T follicular helper cell (primary cell): ENCODE measurements at regions not wholly inside any gene's neighbourhood (a gene's known extent, or its start where the extent isn't known, plus 50 kb on each side); places are given as distances from the start of the nearest gene placed in this dataset.

Source experiments
- DNase-seq: peaks from one replicate; pipeline ENCODE4 v3.0.0-alpha.2; 2020; ENCODE audit warnings: low read depth

DNA sequence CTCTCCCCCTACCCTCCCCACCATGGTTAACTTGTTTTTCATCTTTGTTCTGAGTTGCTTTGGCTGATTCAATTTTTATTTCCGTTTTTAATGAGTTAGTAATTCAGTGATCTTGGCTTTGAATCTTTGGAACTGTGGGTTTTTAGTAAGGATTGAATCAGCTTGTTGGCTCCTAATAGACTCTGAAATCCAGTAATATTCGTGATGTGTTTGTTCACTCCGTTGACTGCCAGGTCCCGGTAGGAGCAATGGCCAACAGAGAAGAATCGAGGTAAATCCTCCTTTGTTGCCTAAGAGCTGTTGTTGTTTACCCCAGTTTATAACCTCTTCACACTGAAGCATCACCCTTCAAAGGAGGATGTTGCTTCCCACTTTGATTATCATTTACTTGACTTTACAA is 92.7 kb downstream of the PCSK1 start:
- DNase-seq = no peak

- no peak for DNase-seq
Measured at GRCh38 chr5:96339862-96340261, 93.2 kb downstream of the PCSK1 start.

DNA sequence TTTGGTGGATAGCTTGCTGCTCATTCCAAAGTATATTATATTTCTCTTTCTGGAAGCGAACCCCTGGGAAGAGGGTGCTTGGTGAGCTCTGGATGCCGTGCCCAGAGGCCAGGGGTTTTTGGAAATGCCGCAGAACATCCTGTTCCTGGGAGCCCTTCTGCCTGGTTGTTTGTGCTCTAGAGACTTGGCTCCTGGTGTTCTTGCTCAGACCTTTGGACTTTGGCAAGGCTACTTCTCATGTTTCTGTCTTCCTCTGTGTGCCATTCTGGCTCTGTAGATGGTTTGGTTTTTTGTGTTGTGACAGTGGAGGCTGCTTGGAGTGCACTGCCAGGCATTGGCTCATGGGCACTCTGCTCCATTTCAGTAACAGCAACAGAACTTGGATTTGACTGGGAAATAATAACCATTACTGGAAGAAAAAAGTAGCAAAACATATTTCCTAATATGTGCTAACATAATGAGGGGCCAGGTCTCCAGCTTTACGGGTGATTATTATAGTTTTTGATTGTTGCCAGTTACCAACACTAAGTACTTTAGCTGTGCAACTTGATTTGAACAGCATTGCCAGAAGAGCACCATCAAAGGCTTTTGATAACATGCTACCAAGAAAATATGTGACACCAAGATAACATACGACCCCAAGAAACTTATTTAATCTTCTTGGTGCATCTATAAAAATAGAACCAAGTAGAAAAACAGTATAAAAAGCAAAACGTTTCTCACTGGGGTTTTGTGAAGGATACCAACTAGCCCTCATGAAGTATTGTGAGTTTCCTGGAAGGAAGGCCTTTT is 94.2 kb downstream of the PCSK1 start:
- DNase-seq = no peak

- DNase-seq = no peak
Measured at GRCh38 chr5:96338091-96338490, 95.0 kb downstream of the PCSK1 start.

GRCh38 chr5:96337048-96337781 is 95.8 kb downstream of the PCSK1 start:
- no peak for DNase-seq

DNA sequence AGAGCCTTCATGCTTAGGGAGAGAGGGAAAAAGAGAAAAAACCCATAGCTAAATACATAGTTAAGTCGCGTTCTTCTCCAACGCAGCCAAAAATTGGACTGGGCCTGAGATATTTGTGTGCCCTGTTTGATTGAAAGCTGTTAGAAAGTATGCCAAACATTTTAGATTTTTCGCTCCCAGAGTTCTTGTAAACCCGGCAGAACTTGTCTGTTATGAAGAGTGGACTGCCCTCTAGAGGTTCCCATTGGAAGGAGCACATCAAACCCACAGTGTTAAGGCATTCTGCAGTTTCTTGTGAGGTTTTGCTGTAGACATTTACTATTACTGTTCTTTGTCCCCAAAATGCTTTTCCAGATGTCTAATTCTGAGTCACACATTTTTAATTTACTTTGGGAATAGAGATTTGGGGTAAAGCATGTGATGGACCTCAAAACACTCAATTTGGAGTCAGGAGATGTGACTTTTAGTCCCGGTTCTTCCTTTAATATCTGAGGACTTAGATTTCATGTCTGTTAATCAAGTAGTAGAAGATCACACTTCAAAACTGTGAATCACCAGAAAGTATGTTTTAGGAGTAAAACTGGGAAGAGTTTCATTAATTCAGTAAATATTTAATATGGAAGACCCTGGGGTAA is 96.6 kb downstream of the PCSK1 start:
- peak; percentile 39 for DNase-seq

GRCh38 chr5:96335873-96336272 is 97.2 kb downstream of the PCSK1 start:
- no peak for DNase-seq

- DNase-seq = no peak
Measured at GRCh38 chr5:96333391-96333790, 99.7 kb downstream of the PCSK1 start.

DNA sequence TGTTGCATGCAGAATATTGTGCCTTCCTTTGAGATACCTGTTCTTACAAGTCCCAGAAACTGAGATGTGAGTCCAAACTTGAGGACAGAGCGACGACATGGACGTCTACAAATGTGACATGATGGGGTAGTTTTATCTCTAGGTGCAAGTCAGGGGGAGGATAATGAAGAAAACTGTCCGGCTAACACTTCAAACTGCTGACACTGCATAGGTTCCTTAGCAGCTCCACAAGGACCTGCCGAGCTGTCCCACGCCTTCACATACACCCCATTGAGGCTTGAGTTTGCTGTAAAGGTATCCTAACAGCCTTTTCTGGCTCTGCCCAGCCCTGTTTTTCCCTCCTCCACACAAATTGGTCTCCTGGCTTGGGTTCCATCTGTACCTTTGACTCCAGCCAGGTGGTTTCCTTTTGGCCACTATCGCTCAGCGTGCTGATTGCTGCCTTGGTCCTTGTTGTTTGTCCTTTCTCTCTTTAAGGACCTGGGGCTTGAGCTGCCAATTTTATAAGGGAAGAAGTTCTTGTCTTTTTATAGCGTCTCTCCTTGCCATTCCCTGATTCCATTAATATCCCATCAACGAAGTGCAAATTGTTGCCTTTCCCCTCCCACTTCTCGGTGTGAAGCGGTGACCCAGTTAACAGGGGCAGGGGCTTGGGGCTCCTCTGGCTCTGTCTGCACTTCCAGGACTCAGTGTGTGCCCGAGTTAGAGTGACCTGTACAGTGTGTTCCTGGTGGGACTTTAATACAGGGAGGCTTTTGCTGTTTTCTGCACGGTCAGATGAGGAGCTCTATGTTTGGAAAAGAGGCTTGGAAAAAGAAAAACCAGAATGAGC is 100.3 kb downstream of the PCSK1 start:
- no peak for DNase-seq

- DNase-seq = no peak
Measured at GRCh38 chr5:96331681-96332361, 101.2 kb downstream of the PCSK1 start.

DNA sequence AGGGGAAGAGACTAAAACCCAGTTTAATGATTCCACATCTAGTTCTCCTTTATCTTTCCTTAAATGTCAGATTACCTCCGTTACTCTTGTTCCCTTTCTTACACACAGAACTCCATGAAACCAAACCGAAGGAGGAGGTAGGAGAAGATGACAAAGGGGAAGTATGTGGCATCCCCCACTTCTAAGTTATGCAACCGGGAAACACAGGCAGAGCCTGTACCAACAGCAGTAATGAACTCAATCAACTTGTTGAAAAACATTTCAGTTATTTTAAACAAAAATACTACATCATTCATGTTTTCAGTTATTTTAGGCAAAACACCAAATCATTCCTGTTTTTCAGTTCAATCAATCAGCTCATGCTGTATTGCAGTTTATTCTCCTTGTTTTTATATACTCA is 101.8 kb downstream of the PCSK1 start:
- no peak for DNase-seq

GRCh38 chr5:96330530-96331140 is 102.4 kb downstream of the PCSK1 start:
- no peak for DNase-seq

DNA sequence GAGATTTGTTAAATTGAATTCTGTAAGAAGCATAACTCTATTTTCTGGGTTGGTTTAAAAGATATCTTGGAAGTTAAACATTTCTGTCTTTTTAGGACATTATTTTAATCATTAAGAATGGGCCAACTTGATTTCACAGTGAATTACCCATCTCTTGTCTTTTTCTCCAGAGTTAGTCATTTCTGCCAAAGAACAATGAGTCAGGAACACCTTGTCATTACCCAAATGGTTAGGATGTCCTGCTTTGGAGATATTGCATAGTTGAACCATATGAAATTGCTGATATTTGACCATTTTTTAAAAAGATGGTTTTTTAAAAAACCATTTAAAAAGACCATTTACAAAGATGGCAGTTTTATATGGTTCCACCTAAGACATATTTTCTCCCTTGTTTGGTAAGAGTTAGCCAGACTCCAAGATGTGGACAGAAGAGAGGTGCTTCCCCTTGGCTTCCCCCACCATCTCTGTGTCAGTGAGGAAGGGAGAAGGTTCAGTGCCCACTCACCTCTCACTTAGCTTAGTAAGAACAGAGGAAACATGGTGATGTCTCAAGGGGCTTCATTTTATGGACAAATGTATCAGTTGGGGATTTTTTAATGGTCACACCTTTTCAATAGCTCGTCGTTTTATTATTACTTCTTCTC is 103.0 kb downstream of the PCSK1 start:
- no peak for DNase-seq

GRCh38 chr5:96329289-96329688 is 103.8 kb downstream of the PCSK1 start:
- DNase-seq = no peak

DNA sequence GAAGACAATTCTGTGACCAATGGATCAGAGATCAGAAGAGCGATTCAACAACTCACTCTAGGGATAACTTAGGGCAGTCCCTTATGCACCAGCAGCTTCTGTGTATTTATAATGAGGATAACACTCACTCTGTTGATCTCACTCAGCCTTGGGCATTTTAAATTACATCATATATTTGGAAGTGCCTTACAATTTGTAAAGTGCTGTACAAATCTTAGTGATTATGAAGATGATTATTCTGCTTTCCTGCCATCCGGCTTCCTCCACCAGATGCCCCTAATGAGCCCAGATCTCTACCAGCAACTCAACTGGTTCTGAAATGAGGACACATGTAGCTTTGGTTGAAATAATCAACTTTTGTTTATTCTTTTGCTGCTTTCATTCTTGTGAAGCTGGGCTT is 105.3 kb downstream of the PCSK1 start:
- DNase-seq = no peak

DNA sequence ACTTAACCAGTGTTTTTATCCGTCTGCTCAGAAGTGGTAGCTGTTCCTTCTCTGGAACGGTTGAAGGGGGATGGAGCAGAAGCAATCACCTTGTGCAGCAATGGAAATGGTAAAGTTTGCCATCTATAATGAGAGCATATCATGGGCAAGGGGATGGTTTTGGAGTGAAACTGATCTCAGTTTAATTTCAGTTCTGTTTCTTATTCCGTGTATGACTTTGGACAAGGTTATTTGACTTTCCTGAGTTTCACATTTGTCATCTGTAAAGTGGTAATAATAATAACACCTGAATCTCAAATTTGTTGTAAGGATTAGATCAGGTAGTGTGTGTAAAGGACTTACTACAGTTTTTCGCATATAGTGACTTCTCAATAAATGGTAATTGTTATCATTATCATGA is 106.1 kb downstream of the PCSK1 start:
- no peak for DNase-seq

DNA sequence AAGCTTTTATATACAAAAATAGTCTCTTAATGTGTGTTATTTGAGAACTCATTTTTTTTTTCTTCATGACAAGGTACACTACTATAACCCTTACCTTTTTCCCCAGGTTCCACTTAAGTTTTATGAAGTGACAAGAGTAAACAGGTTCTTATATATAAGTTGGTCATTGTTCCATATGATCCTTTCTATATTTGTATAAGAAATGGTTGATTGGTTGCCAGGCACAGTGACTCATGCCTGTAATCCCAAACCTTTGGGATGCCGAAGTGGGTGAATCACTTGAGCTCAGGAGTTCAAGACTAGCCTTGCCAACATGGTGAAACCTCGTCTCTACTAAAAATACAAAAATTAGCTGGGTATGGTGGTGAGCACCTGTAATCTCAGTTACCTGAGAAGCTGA is 108.3 kb downstream of the PCSK1 start:
- no peak for DNase-seq

DNA sequence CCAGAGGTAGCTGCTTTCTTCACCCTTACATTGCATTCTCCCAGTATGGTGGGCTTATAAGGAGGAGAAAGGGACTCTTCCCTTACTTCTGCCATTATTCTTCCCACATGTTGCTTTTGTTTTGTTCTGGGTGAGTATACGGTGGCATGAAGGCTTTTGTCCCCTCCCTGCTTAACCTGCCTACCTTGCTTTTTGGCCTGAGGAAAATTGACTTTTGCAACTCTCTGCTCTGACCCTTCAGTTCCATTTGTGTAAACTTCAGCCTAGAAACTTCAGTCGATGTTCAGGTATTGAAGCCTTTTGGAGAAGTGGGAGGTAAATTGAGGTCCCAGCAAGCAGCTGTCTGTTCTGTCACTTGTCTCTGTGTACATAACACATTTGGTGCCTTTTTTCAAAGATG is 110.2 kb downstream of the PCSK1 start:
- no peak for DNase-seq

GRCh38 chr5:96322217-96322616 is 110.8 kb downstream of the PCSK1 start:
- no peak for DNase-seq

- no peak for DNase-seq
Measured at GRCh38 chr5:96321345-96321744, 111.7 kb downstream of the PCSK1 start.

- no peak for DNase-seq
Measured at GRCh38 chr5:96320797-96321196, 112.3 kb downstream of the PCSK1 start.
